ENCODE measurements at regions not wholly inside any gene's neighbourhood (a gene's known extent, or its start where the extent isn't known, plus 50 kb on each side); places are given as distances from the start of the nearest gene placed in this dataset.

GRCh38 chr2:23157812-23158211, 227.2 kb upstream of the KLHL29 start:
- TF ChIP-seq CTCF (IDR thresholded peaks at IDR 0.05) (no peak), EZH2phosphoT487 (IDR thresholded peaks at IDR 0.05) (no peak)
